Activated CD4-positive, CD25-positive, alpha-beta regulatory T cell treated with anti-CD3 and anti-CD28 coated beads, Interleukin-2, amount 50 U/mL, for 24 hours (primary cell): ENCODE measurements at regions not wholly inside any gene's neighbourhood (a gene's known extent, or its start where the extent isn't known, plus 50 kb on each side); places are given as distances from the start of the nearest gene placed in this dataset.
"Not testable (repeated sequence)": the region's sequence is repeated elsewhere in the genome, so short reads cannot be mapped to it uniquely, and the experiment has no call there.

Source experiments
- ATAC-seq, 2 donors: fragments of 150-1000 bp; cut with Tn5 transposase; one replicate each; pipeline ENCODE4 v1.10.0; 2021; ENCODE audit warnings: mild to moderate bottlenecking in 1 of 2, moderate library complexity in 1 of 2

GRCh38 chr3:164094546-164094945, 983.8 kb downstream of the SI start:
- no peak for ATAC-seq

GRCh38 chr3:164080208-164080607, 998.1 kb downstream of the SI start:
- no peak for ATAC-seq

- no peak for ATAC-seq
Measured at GRCh38 chr3:164064298-164064697, 1014.0 kb downstream of the SI start.

- no peak for ATAC-seq
Measured at GRCh38 chr3:164060923-164061322, 1017.4 kb downstream of the SI start.

- no peak for ATAC-seq
Measured at GRCh38 chr3:164049847-164050246, 1028.4 kb downstream of the SI start.

GRCh38 chr3:164048451-164048850, 1029.8 kb downstream of the SI start:
- no peak for ATAC-seq

GRCh38 chr3:164040991-164041390, 1037.3 kb downstream of the SI start:
- ATAC-seq, result no peak

GRCh38 chr3:164030194-164030593, 1048.1 kb downstream of the SI start:
- ATAC-seq, result no peak

GRCh38 chr3:164024786-164025185, 1053.5 kb downstream of the SI start:
- ATAC-seq, result no peak

- no peak for ATAC-seq
Measured at GRCh38 chr3:164023480-164023879, 1054.8 kb downstream of the SI start.

GRCh38 chr3:164018500-164018899, 1059.8 kb downstream of the SI start:
- no peak for ATAC-seq

- no peak for ATAC-seq
Measured at GRCh38 chr3:164007765-164008164, 1070.5 kb downstream of the SI start.

- ATAC-seq, result no peak
Measured at GRCh38 chr3:164004205-164004604, 1074.1 kb downstream of the SI start.

- ATAC-seq, result not testable (repeated sequence)
Measured at GRCh38 chr3:164003016-164003415, 1075.3 kb downstream of the SI start.

- ATAC-seq, result no peak
Measured at GRCh38 chr3:163983940-163984339, 1094.4 kb downstream of the SI start.

GRCh38 chr3:163971861-163972260, 1106.4 kb downstream of the SI start:
- ATAC-seq, result no peak

GRCh38 chr3:163957072-163957471, 1121.2 kb downstream of the SI start:
- no peak for ATAC-seq

- no peak for ATAC-seq
Measured at GRCh38 chr3:163953526-163953925, 1124.8 kb downstream of the SI start.

GRCh38 chr3:163952499-163952898, 1125.8 kb downstream of the SI start:
- ATAC-seq, result no peak

GRCh38 chr3:163951397-163951987, 1126.8 kb downstream of the SI start:
- no peak for ATAC-seq

GRCh38 chr3:163946785-163947184, 1131.5 kb downstream of the SI start:
- no peak for ATAC-seq

- no peak for ATAC-seq
Measured at GRCh38 chr3:163943664-163944063, 1134.6 kb downstream of the SI start.

- ATAC-seq, result no peak
Measured at GRCh38 chr3:163939926-163940325, 1138.4 kb downstream of the SI start.

- ATAC-seq, result no peak
Measured at GRCh38 chr3:163936543-163936942, 1141.8 kb downstream of the SI start.

- no peak for ATAC-seq
Measured at GRCh38 chr3:163935411-163935810, 1142.9 kb downstream of the SI start.
